Neural cell (in vitro differentiated cells): ENCODE measurements at regions not wholly inside any gene's neighbourhood (a gene's known extent, or its start where the extent isn't known, plus 50 kb on each side); places are given as distances from the start of the nearest gene placed in this dataset.

Experiments used
- H2AFZ ChIP-seq: fragments of 200-600, 300-800 bp; sonication (generic), shearing (Covaris generic); 2 replicates; pipeline ENCODE4 v1.6.0; 2014; ENCODE audit warnings: low read depth, mild to moderate bottlenecking, antibody characterized with exemption, low read length, moderate library complexity
- H3F3A ChIP-seq: fragments of 200-600 bp; shearing (Covaris generic); 2 replicates; pipeline ENCODE4 v1.6.1; 2016; ENCODE audit warnings: mild to moderate bottlenecking, moderate library complexity, mixed read lengths, antibody characterized with exemption, low read length; ENCODE audit not compliant: insufficient read depth, poor library complexity, severe bottlenecking
- H3K27ac ChIP-seq: fragments of 200-600, 300-800 bp; sonication (generic), shearing (Covaris generic); 2 replicates; pipeline ENCODE4 v1.5.1; 2014; ENCODE audit warnings: mild to moderate bottlenecking, low read length, moderate library complexity
- H3K27me3 ChIP-seq: fragments of 300-800, 200-600 bp; sonication (generic), shearing (Covaris generic); 2 replicates; pipeline ENCODE4 v1.6.0; 2014; ENCODE audit warnings: mild to moderate bottlenecking, low read depth, low read length, moderate library complexity; ENCODE audit not compliant: insufficient read depth
- H3K36me3 ChIP-seq: fragments of 300-800, 200-600 bp; sonication (generic), shearing (Covaris generic); 2 replicates; pipeline ENCODE4 v1.5.1; 2014; ENCODE audit warnings: mild to moderate bottlenecking, antibody characterized with exemption, low read length, moderate library complexity; ENCODE audit not compliant: insufficient read depth
- H3K4me2 ChIP-seq: fragments of 300-800, 200-600 bp; sonication (generic), shearing (Covaris generic); 2 replicates; pipeline ENCODE4 v1.6.0; 2014; ENCODE audit warnings: mild to moderate bottlenecking, low read length
- H3K4me3 ChIP-seq: fragments of 300-800, 200-600 bp; sonication (generic), shearing (Covaris generic); 2 replicates; pipeline ENCODE4 v1.5.1; 2014; ENCODE audit warnings: mild to moderate bottlenecking, low read length, moderate library complexity
- H3K79me2 ChIP-seq: fragments of 200-600 bp; shearing (Covaris generic); replicated peaks from 2 replicates; pipeline ENCODE4 v1.6.0; 2014; ENCODE audit warnings: mild to moderate bottlenecking, low read length, moderate library complexity; ENCODE audit not compliant: insufficient read depth
- H3K9ac ChIP-seq: fragments of 300-800, 200-600 bp; sonication (generic), shearing (Covaris generic); 2 replicates; pipeline ENCODE4 v1.6.1; 2016; ENCODE audit warnings: mild to moderate bottlenecking, low read length, mixed read lengths
- H3K9me2 ChIP-seq: fragments of 200-600 bp; shearing (Covaris generic); 2 replicates; pipeline ENCODE4 v1.6.1; 2016; ENCODE audit warnings: mild to moderate bottlenecking, low read length, mixed read lengths; ENCODE audit not compliant: insufficient read depth
- H3K9me3 ChIP-seq: fragments of 200-600, 300-800 bp; sonication (generic), shearing (Covaris generic); 2 replicates; pipeline ENCODE4 v1.6.1; 2016; ENCODE audit warnings: mild to moderate bottlenecking, mixed run types, low read length, moderate library complexity, mixed read lengths
- H4K20me1 ChIP-seq: fragments of 200-600 bp; shearing (Covaris generic); 2 replicates; pipeline ENCODE4 v1.6.1; 2016; ENCODE audit warnings: mild to moderate bottlenecking, mixed run types; ENCODE audit not compliant: insufficient read depth
- CTCF ChIP-seq: fragments of 450-650 bp; IDR thresholded peaks from 2 replicates; pipeline ENCODE4 v1.5.1; 2014; ENCODE audit warnings: antibody characterized with exemption, mild to moderate bottlenecking, moderate library complexity; ENCODE audit not compliant: poor library complexity, severe bottlenecking
- EP300 ChIP-seq: fragments of 450-650 bp; conservative IDR thresholded peaks from 2 replicates; pipeline ENCODE4 v1.6.1; 2014; ENCODE audit warnings: antibody characterized with exemption, mild to moderate bottlenecking, moderate library complexity; ENCODE audit not compliant: poor library complexity, severe bottlenecking
- EZH2 ChIP-seq: fragments of 200-600, 300-800 bp; shearing (Covaris generic), sonication (generic); IDR thresholded peaks from 2 replicates; pipeline ENCODE4 v1.6.1; 2014; ENCODE audit warnings: antibody characterized with exemption, low read length, borderline replicate concordance, mild to moderate bottlenecking; ENCODE audit not compliant: insufficient read depth, poor library complexity, severe bottlenecking
- MXI1 ChIP-seq: fragments of 450-650 bp; conservative IDR thresholded peaks from 2 replicates; pipeline ENCODE4 v1.6.1; 2014; ENCODE audit warnings: antibody characterized with exemption, mild to moderate bottlenecking; ENCODE audit not compliant: poor library complexity, severe bottlenecking
- POLR2AphosphoS5 ChIP-seq: IDR thresholded peaks from 2 replicates; pipeline ENCODE4 v1.6.1; 2012
- RAD21 ChIP-seq: fragments of 450-650 bp; conservative IDR thresholded peaks from 2 replicates; pipeline ENCODE4 v1.6.1; 2014; ENCODE audit warnings: antibody characterized with exemption, mild to moderate bottlenecking, moderate library complexity
- REST ChIP-seq: IDR thresholded peaks from 2 replicates; pipeline ENCODE4 v1.6.1; 2012; ENCODE audit warnings: borderline replicate concordance
- SMC3 ChIP-seq: fragments of 450-650 bp; conservative IDR thresholded peaks from 2 replicates; pipeline ENCODE4 v1.6.1; 2014; ENCODE audit warnings: antibody characterized with exemption, mild to moderate bottlenecking, moderate library complexity; ENCODE audit not compliant: poor library complexity
- TAF1 ChIP-seq: IDR thresholded peaks from 2 replicates; pipeline ENCODE4 v1.6.1; 2012; ENCODE audit warnings: low read depth

- Histone ChIP-seq H3K4me2 (no peak overlapping the region), H4K20me1 (no peaks in the 10 kb centered on the region), H3F3A (no peaks in the 10 kb centered on the region), H3K4me3 (no peak overlapping the region), H3K79me2 (no peaks in the 10 kb centered on the region), H2AFZ (no peak overlapping the region), H3K27ac (no peak overlapping the region), H3K27me3 (no peaks in the 10 kb centered on the region), H3K9ac (no peak overlapping the region), H3K9me2 (no peaks in the 10 kb centered on the region), H3K9me3 (no peaks in the 10 kb centered on the region), H3K36me3 (no peaks in the 10 kb centered on the region)
- no peak for TF ChIP-seq SMC3
- no peak for TF ChIP-seq CTCF
- no peak for TF ChIP-seq EP300
- TF ChIP-seq RAD21 = no peak
- no peak for TF ChIP-seq POLR2AphosphoS5
- no peak for TF ChIP-seq REST
- TF ChIP-seq EZH2 = no peak
These were observed 79.3 kb upstream of the LSAMP start for GRCh38 chr3:116524453-116525210.

GRCh38 chr3:116552246-116552645 is 107.0 kb upstream of the LSAMP start:
- no peak for TF ChIP-seq SMC3
- TF ChIP-seq EP300 = peak; percentile 75
- peak; percentile 48 for TF ChIP-seq POLR2AphosphoS5
- TF ChIP-seq TAF1 = no peak
- no peak for TF ChIP-seq REST
- TF ChIP-seq CTCF = no peak
- TF ChIP-seq EZH2 = no peak
- TF ChIP-seq RAD21 = no peak
- no peak for TF ChIP-seq MXI1
- Histone ChIP-seq H3K27me3 (no peaks in the 10 kb centered on the region), H4K20me1 (no peaks in the 10 kb centered on the region), H3F3A (no peaks in the 10 kb centered on the region), H3K79me2 (no peaks in the 10 kb centered on the region), H3K9me3 (no peaks in the 10 kb centered on the region), H3K9ac (no peak overlapping the region), H3K4me2 (peak overlapping the region; percentile 2), H3K4me3 (peak overlapping the region; percentile 4), H3K9me2 (no peaks in the 10 kb centered on the region), H3K36me3 (no peaks in the 10 kb centered on the region), H2AFZ (no peak overlapping the region), H3K27ac (peak overlapping the region; percentile 25)
